Peyer's patch (tissue), 4 donors: ENCODE measurements at regions not wholly inside any gene's neighbourhood (a gene's known extent, or its start where the extent isn't known, plus 50 kb on each side); places are given as distances from the start of the nearest gene placed in this dataset.
"Not testable (repeated sequence)": the region's sequence is repeated elsewhere in the genome, so short reads cannot be mapped to it uniquely, and the experiment has no call there.

Experiments used
- POLR2A ChIP-seq, 2 donors: fragments of 450-650 bp; IDR thresholded peaks; one replicate each; pipeline ENCODE4 v1.5.1; 2017; ENCODE audit warnings: antibody characterized with exemption in 2 of 2, mild to moderate bottlenecking in 2 of 2, moderate library complexity in 2 of 2
- TF ChIP-seq, protein P1 (sequence below), 6 experiments: fragments of 450-650 bp in 4 of 6; fragments of 200-600 bp in 2 of 6; sonication (generic) in 1 of 6; IDR thresholded peaks; one replicate each; pipeline ENCODE4 v1.5.1; 2017 to 2019; ENCODE audit warnings: antibody characterized with exemption in 6 of 6, mild to moderate bottlenecking in 3 of 6, moderate library complexity in 1 of 6

DNA sequence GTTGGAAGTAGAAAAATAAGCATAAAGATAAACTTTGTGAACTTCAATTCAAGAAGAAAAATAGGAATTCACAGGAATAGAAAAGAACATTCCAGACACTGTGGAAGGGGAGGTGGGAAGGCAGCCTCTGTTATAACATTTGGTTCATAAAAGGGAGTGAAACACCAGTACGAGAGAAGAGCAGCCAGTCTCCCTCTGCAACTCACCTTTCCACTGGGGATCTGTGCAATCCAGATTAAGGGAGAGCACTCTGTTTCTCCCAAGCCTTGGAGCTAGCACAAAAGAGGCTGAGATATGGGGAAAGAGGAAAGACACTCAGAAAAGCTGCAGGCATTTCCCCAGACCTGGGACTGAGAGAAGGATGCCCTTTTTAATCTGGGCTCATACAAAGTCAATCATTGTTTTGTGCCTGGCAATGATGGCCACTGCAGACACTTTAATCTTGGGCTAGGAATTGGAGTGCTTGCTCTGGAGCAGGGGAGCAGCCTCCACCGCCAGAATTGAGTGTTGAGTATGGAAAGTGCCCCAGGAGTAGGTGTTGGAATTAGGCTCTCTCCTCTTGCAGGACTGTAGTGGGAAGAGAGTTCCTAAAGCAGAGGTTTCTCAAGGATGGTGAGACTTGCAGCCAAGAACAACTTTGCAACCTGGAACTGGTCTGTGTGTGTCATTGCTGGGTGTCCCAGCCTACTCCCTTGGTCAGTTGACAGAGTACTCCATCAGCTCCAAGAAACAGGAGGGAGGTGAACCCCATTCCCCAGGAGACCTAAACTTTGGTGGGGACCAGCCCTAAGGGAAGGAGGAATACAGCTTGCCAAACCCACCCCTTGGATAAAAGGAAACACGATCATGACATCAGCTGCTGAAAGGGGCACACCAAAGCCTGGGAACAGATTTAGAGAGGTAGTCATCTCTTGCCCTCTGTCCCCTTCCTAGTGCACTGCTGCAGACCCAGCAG, 1510.2 kb upstream of the TPTE start:
- TF ChIP-seq, protein P1, sequence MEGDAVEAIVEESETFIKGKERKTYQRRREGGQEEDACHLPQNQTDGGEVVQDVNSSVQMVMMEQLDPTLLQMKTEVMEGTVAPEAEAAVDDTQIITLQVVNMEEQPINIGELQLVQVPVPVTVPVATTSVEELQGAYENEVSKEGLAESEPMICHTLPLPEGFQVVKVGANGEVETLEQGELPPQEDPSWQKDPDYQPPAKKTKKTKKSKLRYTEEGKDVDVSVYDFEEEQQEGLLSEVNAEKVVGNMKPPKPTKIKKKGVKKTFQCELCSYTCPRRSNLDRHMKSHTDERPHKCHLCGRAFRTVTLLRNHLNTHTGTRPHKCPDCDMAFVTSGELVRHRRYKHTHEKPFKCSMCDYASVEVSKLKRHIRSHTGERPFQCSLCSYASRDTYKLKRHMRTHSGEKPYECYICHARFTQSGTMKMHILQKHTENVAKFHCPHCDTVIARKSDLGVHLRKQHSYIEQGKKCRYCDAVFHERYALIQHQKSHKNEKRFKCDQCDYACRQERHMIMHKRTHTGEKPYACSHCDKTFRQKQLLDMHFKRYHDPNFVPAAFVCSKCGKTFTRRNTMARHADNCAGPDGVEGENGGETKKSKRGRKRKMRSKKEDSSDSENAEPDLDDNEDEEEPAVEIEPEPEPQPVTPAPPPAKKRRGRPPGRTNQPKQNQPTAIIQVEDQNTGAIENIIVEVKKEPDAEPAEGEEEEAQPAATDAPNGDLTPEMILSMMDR (IDR thresholded peaks at IDR 0.05), result not testable (repeated sequence)
- not testable (repeated sequence) for TF ChIP-seq POLR2A (IDR thresholded peaks at IDR 0.05)
